ENCODE measurements at regions not wholly inside any gene's neighbourhood (a gene's known extent, or its start where the extent isn't known, plus 50 kb on each side); places are given as distances from the start of the nearest gene placed in this dataset.

GRCh38 chr3:115396801-115397200, 226.5 kb upstream of the GAP43 start:
- POLR2A ChIA-PET (ENCODE audit: low non-redundant PET), result no interaction called here
- CTCF ChIA-PET, result interaction anchor here (0.6 kb wide), 1 partner anchor 358 kb away, joined by 3 read pairs; no protein-coding TSS in a partner anchor
- no peak for DNase-seq (ENCODE audit: low spot score)
- TF ChIP-seq CTCF (conservative IDR thresholded peaks at IDR 0.05; ENCODE audit: low read depth), result no peak
- H3K27ac ChIP-seq, result no peak overlapping the region

- CTCF ChIA-PET, result interaction anchor here (0.6 kb wide), 1 partner anchor 520 kb away, joined by 5 read pairs; no protein-coding TSS in a partner anchor
- POLR2A ChIA-PET (ENCODE audit: low non-redundant PET), result no interaction called here
These were observed 225.9 kb upstream of the GAP43 start for GRCh38 chr3:115397433-115397832.

GRCh38 chr3:115398506-115398905, 224.8 kb upstream of the GAP43 start:
- no peak overlapping the region for H3K27ac ChIP-seq
- ChIA-PET CTCF (no interaction called here), POLR2A (ENCODE audit: low non-redundant PET) (no interaction called here)
- TF ChIP-seq CTCF (conservative IDR thresholded peaks at IDR 0.05; ENCODE audit: low read depth), result no peak
- no peak for DNase-seq (ENCODE audit: low spot score)

More at GRCh38 chr3:115397433-115397832, 225.9 kb upstream of the GAP43 start:
- no peak for TF ChIP-seq CTCF (conservative IDR thresholded peaks at IDR 0.05; ENCODE audit: low read depth)
- no peak overlapping the region for H3K27ac ChIP-seq
- no peak for DNase-seq (ENCODE audit: low spot score)

- CTCF ChIA-PET, result interaction anchor here (0.6 to 0.7 kb wide), 2 partner anchors 80 to 95 kb away, joined by 3 to 6 read pairs; no protein-coding TSS in a partner anchor
- H3K27ac ChIP-seq, result no peak overlapping the region
- POLR2A ChIA-PET (ENCODE audit: low non-redundant PET), result no interaction called here
- DNase-seq (ENCODE audit: low spot score), result no peak
- no peak for TF ChIP-seq CTCF (conservative IDR thresholded peaks at IDR 0.05; ENCODE audit: low read depth)
These were observed 223.6 kb upstream of the GAP43 start for GRCh38 chr3:115399750-115400149.

GRCh38 chr3:115401298-115401697, 222.0 kb upstream of the GAP43 start:
- CTCF ChIA-PET, result no interaction called here
- no peak overlapping the region for H3K27ac ChIP-seq
- POLR2A ChIA-PET (ENCODE audit: low non-redundant PET), result no interaction called here
- no peak for DNase-seq (ENCODE audit: low spot score)
- TF ChIP-seq CTCF (conservative IDR thresholded peaks at IDR 0.05; ENCODE audit: low read depth), result no peak

- no peak for DNase-seq (ENCODE audit: low spot score)
- ChIA-PET POLR2A (ENCODE audit: low non-redundant PET) (no interaction called here), CTCF (interaction anchor here (0.6 kb wide), 1 partner anchor 1561 kb away, joined by 4 read pairs; no protein-coding TSS in a partner anchor)
- no peak overlapping the region for H3K27ac ChIP-seq
- no peak for TF ChIP-seq CTCF (conservative IDR thresholded peaks at IDR 0.05; ENCODE audit: low read depth)
These were observed 221.3 kb upstream of the GAP43 start for GRCh38 chr3:115401851-115402501.

Measured in RWPE1 (cell line).